Testis (tissue), 2 donors: ENCODE measurements at regions not wholly inside any gene's neighbourhood (a gene's known extent, or its start where the extent isn't known, plus 50 kb on each side); places are given as distances from the start of the nearest gene placed in this dataset.

Source experiments
- DNase-seq: peaks from one replicate; pipeline ENCODE4 v3.0.0-alpha.2; 2019
- H3K27ac ChIP-seq, 2 donors: fragments of 200-600 bp; sonication (generic); one replicate each; pipeline ENCODE4 v1.5.1; 2019
- H3K27me3 ChIP-seq: fragments of 200-600 bp; sonication (generic); one replicate; pipeline ENCODE4 v1.5.1; 2019
- H3K36me3 ChIP-seq: fragments of 200-600 bp; sonication (generic); one replicate; pipeline ENCODE4 v1.5.1; 2017; ENCODE audit warnings: low read depth; ENCODE audit errors: missing control alignments
- H3K4me1 ChIP-seq: fragments of 200-600 bp; sonication (generic); one replicate; pipeline ENCODE4 v1.5.1; 2019
- H3K4me3 ChIP-seq, 2 donors: fragments of 200-600 bp; sonication (generic); one replicate each; pipeline ENCODE4 v1.5.1; 2017 to 2019
- H3K9me3 ChIP-seq: fragments of 200-600 bp; sonication (generic); one replicate; pipeline ENCODE4 v1.5.1; 2017
- CTCF ChIP-seq, 3 experiments: fragments of 450-650 bp in 2 of 3; fragments of 200-600 bp in 1 of 3; sonication (generic) in 1 of 3; IDR thresholded peaks; one replicate each; pipeline ENCODE4 v1.5.1; 2016 to 2019; ENCODE audit warnings: antibody characterized with exemption in 3 of 3, mild to moderate bottlenecking in 2 of 3, moderate library complexity in 1 of 3
- POLR2A ChIP-seq: fragments of 450-650 bp; IDR thresholded peaks from one replicate; pipeline ENCODE4 v1.6.1; 2017; ENCODE audit warnings: antibody characterized with exemption, mild to moderate bottlenecking, moderate library complexity
- WGBS, 2 donors: methylation state at CpG; one replicate each; pipeline ENCODE4 v1.1.5; 2018; 5-methylcytosine and 5-hydroxymethylcytosine counted together
- intact Hi-C: fragments of 100-400 bp; cut with DNase I; formaldehyde crosslinking; loops from one replicate; pipeline ENCODE4 v1.15.1; 2023; ENCODE audit warnings: low total_unique reads

- H3K4me3 ChIP-seq = no peak overlapping the region
- no peaks in the 10 kb centered on the region for H3K4me1 ChIP-seq
- intact Hi-C loops = no loop called here
- H3K36me3 ChIP-seq = no peaks in the 10 kb centered on the region
- no peak for DNase-seq
- H3K9me3 ChIP-seq = no peaks in the 10 kb centered on the region
- TF ChIP-seq CTCF (IDR thresholded peaks at IDR 0.05) = no peak
- TF ChIP-seq POLR2A = no peak
- no peak overlapping the region for H3K27ac ChIP-seq
- 86 to 89% methylated on average over 1 of the region's 1 CpG for WGBS, 2 donors
- H3K27me3 ChIP-seq = no peaks in the 10 kb centered on the region
These were observed 154.1 kb downstream of the BTG1 start for GRCh38 chr12:91991399-91992187.

- DNase-seq = no peak
- TF ChIP-seq CTCF (IDR thresholded peaks at IDR 0.05) (no peak), POLR2A (no peak)
- 68 to 70% methylated on average over 2 of the region's 2 CpGs for WGBS, 2 donors
- intact Hi-C loops = no loop called here
- Histone ChIP-seq H3K27ac (no peak overlapping the region), H3K4me1 (no peaks in the 10 kb centered on the region), H3K9me3 (no peaks in the 10 kb centered on the region), H3K27me3 (no peaks in the 10 kb centered on the region), H3K36me3 (no peaks in the 10 kb centered on the region), H3K4me3 (no peak overlapping the region)
These were observed 155.1 kb downstream of the BTG1 start for GRCh38 chr12:91990525-91990924.

GRCh38 chr12:91989143-91989542, 156.5 kb downstream of the BTG1 start:
- WGBS, 2 donors = 91 to 100% methylated on average over 1 of the region's 1 CpG
- Histone ChIP-seq H3K4me1 (no peaks in the 10 kb centered on the region), H3K4me3 (no peak overlapping the region), H3K27ac (no peak overlapping the region), H3K9me3 (no peaks in the 10 kb centered on the region), H3K36me3 (no peaks in the 10 kb centered on the region), H3K27me3 (no peaks in the 10 kb centered on the region)
- TF ChIP-seq POLR2A (no peak), CTCF (IDR thresholded peaks at IDR 0.05) (no peak)
- DNase-seq = no peak
- intact Hi-C loops = no loop called here

GRCh38 chr12:91988086-91988923, 157.3 kb downstream of the BTG1 start:
- Histone ChIP-seq H3K4me1 (no peaks in the 10 kb centered on the region), H3K4me3 (no peak overlapping the region), H3K27me3 (no peaks in the 10 kb centered on the region), H3K9me3 (no peaks in the 10 kb centered on the region), H3K36me3 (no peaks in the 10 kb centered on the region), H3K27ac (no peak overlapping the region)
- intact Hi-C loops = no loop called here
- DNase-seq = no peak
- TF ChIP-seq POLR2A (no peak), CTCF (IDR thresholded peaks at IDR 0.05) (no peak)
- 73 to 74% methylated on average over 7 of the region's 7 CpGs for WGBS, 2 donors
